ENCODE measurements at regions not wholly inside any gene's neighbourhood (a gene's known extent, or its start where the extent isn't known, plus 50 kb on each side); places are given as distances from the start of the nearest gene placed in this dataset.

GRCh38 chr2:238987352-238987981 is 139.6 kb downstream of the TWIST2 start:
- peaks cover 0 to 6% (median 2%) of the 10 kb centered on the region in 4 donors for H3K4me1 ChIP-seq
- H3K4me3 ChIP-seq, result no peak overlapping the region
- H3K36me3 ChIP-seq, result no peaks in the 10 kb centered on the region
- no peak for DNase-seq (ENCODE audit: extremely low spot score)
- intact Hi-C loops (cut with DNase I), result no loop called here
- WGBS, result 91% methylated on average over 14 of the region's 14 CpGs
- H3K27me3 ChIP-seq, result peaks cover 0 to 14% (median 0%) of the 10 kb centered on the region in 4 donors
- H3K27ac ChIP-seq (replicated peaks in 1 of 4), result no peak overlapping the region
- no peak for TF ChIP-seq CTCF (IDR thresholded peaks at IDR 0.05)
- no peak for TF ChIP-seq EP300 (IDR thresholded peaks at IDR 0.05)
- TF ChIP-seq POLR2A (IDR thresholded peaks at IDR 0.05; ENCODE audit: low read depth), result no peak
- TF ChIP-seq POLR2AphosphoS5 (IDR thresholded peaks at IDR 0.05), result no peak
- no peaks in the 10 kb centered on the region for H3K9me3 ChIP-seq

- peaks cover 0 to 6% (median 2%) of the 10 kb centered on the region in 4 donors for H3K4me1 ChIP-seq
- intact Hi-C loops (cut with DNase I), result no loop called here
- no peak overlapping the region for H3K27ac ChIP-seq (replicated peaks in 1 of 4)
- 84% methylated on average over 6 of the region's 7 CpGs for WGBS
- no peak overlapping the region for H3K4me3 ChIP-seq
- H3K9me3 ChIP-seq, result no peaks in the 10 kb centered on the region
- H3K36me3 ChIP-seq, result no peaks in the 10 kb centered on the region
- DNase-seq (ENCODE audit: extremely low spot score), result no peak
- TF ChIP-seq EP300 (IDR thresholded peaks at IDR 0.05) (no peak), POLR2A (IDR thresholded peaks at IDR 0.05; ENCODE audit: low read depth) (no peak), CTCF (IDR thresholded peaks at IDR 0.05) (no peak), POLR2AphosphoS5 (IDR thresholded peaks at IDR 0.05) (no peak)
- peaks cover 0 to 14% (median 0%) of the 10 kb centered on the region in 4 donors for H3K27me3 ChIP-seq
Observed at GRCh38 chr2:238988105-238988504, 140.2 kb downstream of the TWIST2 start.

GRCh38 chr2:238988752-238989151 is 140.9 kb downstream of the TWIST2 start:
- intact Hi-C loops (cut with DNase I), result no loop called here
- H3K4me3 ChIP-seq, result no peak overlapping the region
- no peak overlapping the region for H3K27ac ChIP-seq (replicated peaks in 1 of 4)
- TF ChIP-seq EP300 (IDR thresholded peaks at IDR 0.05) (no peak), POLR2AphosphoS5 (IDR thresholded peaks at IDR 0.05) (no peak), CTCF (IDR thresholded peaks at IDR 0.05) (no peak), POLR2A (IDR thresholded peaks at IDR 0.05; ENCODE audit: low read depth) (no peak)
- H3K27me3 ChIP-seq, result peaks cover 0 to 14% (median 0%) of the 10 kb centered on the region in 4 donors
- DNase-seq (ENCODE audit: extremely low spot score), result no peak
- no peaks in the 10 kb centered on the region for H3K36me3 ChIP-seq
- H3K9me3 ChIP-seq, result no peaks in the 10 kb centered on the region
- 92% methylated on average over 2 of the region's 5 CpGs for WGBS
- peaks cover 0 to 6% (median 2%) of the 10 kb centered on the region in 4 donors for H3K4me1 ChIP-seq

- DNase-seq (ENCODE audit: extremely low spot score), result no peak
- H3K27me3 ChIP-seq, result peaks cover 0 to 14% (median 0%) of the 10 kb centered on the region in 4 donors
- no peak for TF ChIP-seq CTCF (IDR thresholded peaks at IDR 0.05)
- no peak for TF ChIP-seq POLR2AphosphoS5 (IDR thresholded peaks at IDR 0.05)
- no peak for TF ChIP-seq POLR2A (IDR thresholded peaks at IDR 0.05; ENCODE audit: low read depth)
- TF ChIP-seq EP300 (IDR thresholded peaks at IDR 0.05), result no peak
- H3K4me1 ChIP-seq, result peaks cover 0 to 6% (median 2%) of the 10 kb centered on the region in 4 donors
- no peak overlapping the region for H3K4me3 ChIP-seq
- no peak overlapping the region for H3K27ac ChIP-seq (replicated peaks in 1 of 4)
- no peaks in the 10 kb centered on the region for H3K36me3 ChIP-seq
- 91% methylated on average over 9 of the region's 10 CpGs for WGBS
- H3K9me3 ChIP-seq, result peaks cover 0 to 5% (median 0%) of the 10 kb centered on the region in 4 donors
- intact Hi-C loops (cut with DNase I), result no loop called here
Observed at GRCh38 chr2:238989484-238989883, 141.6 kb downstream of the TWIST2 start.

- no peak overlapping the region for H3K4me3 ChIP-seq
- H3K36me3 ChIP-seq, result no peaks in the 10 kb centered on the region
- no peak overlapping the region for H3K27ac ChIP-seq (replicated peaks in 1 of 4)
- TF ChIP-seq POLR2AphosphoS5 (IDR thresholded peaks at IDR 0.05), result no peak
- TF ChIP-seq CTCF (IDR thresholded peaks at IDR 0.05), result no peak
- no peak for TF ChIP-seq EP300 (IDR thresholded peaks at IDR 0.05)
- no peak for TF ChIP-seq POLR2A (IDR thresholded peaks at IDR 0.05; ENCODE audit: low read depth)
- DNase-seq (ENCODE audit: extremely low spot score), result no peak
- peaks cover 0 to 13% (median 0%) of the 10 kb centered on the region in 4 donors for H3K9me3 ChIP-seq
- peaks cover 0 to 22% (median 10%) of the 10 kb centered on the region in 4 donors for H3K4me1 ChIP-seq
- intact Hi-C loops (cut with DNase I), result no loop called here
- 98% methylated on average over 3 of the region's 3 CpGs for WGBS
- H3K27me3 ChIP-seq, result no peaks in the 10 kb centered on the region
Observed at GRCh38 chr2:238994432-238994831, 146.5 kb downstream of the TWIST2 start.
